Spleen (tissue), 11 donors: ENCODE measurements at regions not wholly inside any gene's neighbourhood (a gene's known extent, or its start where the extent isn't known, plus 50 kb on each side); places are given as distances from the start of the nearest gene placed in this dataset.

ENCODE experiments used
- DNase-seq: peaks from one replicate; pipeline ENCODE4 v3.0.0-alpha.2; 2020
- H3K27ac ChIP-seq, 8 donors: fragments of 200-600 bp; sonication (generic) in 7 of 8; 1 replicate in 4 of 8; 2 replicates in 4 of 8; pipeline versions ENCODE4 v1.5.0 to v1.8.0; 2016 to 2021; ENCODE audit warnings: inconsistent platforms in 4 of 8, mild to moderate bottlenecking in 4 of 8, moderate library complexity in 1 of 8
- H3K27me3 ChIP-seq, 7 donors: fragments of 200-600 bp; sonication (generic) in 6 of 7; replicated peaks in 1 of 7; 1 replicate in 4 of 7; 2 replicates in 3 of 7; pipeline versions ENCODE4 v1.5.0 to v1.8.0; 2016 to 2021; ENCODE audit warnings: inconsistent platforms in 3 of 7, mild to moderate bottlenecking in 1 of 7
- H3K36me3 ChIP-seq, 6 donors: fragments of 200-600 bp; sonication (generic) in 5 of 6; 1 replicate in 4 of 6; 2 replicates in 2 of 6; pipeline versions ENCODE4 v1.5.0 to v1.8.0; 2016 to 2021; ENCODE audit warnings: inconsistent platforms in 2 of 6
- H3K4me1 ChIP-seq, 6 donors: fragments of 200-600 bp; sonication (generic) in 5 of 6; 1 replicate in 3 of 6; 2 replicates in 3 of 6; pipeline versions ENCODE4 v1.5.0 to v1.8.0; 2016 to 2021; ENCODE audit warnings: inconsistent platforms in 3 of 6
- H3K4me3 ChIP-seq, 8 donors: fragments of 200-600 bp; sonication (generic) in 7 of 8; 1 replicate in 4 of 8; 2 replicates in 4 of 8; pipeline versions ENCODE4 v1.5.0 to v1.8.0; 2016 to 2021; ENCODE audit warnings: inconsistent platforms in 4 of 8, mild to moderate bottlenecking in 4 of 8, moderate library complexity in 2 of 8
- H3K9me3 ChIP-seq, 8 donors: fragments of 200-600 bp; sonication (generic) in 7 of 8; 1 replicate in 4 of 8; 2 replicates in 4 of 8; pipeline versions ENCODE4 v1.5.0 to v1.8.0; 2016 to 2021; ENCODE audit warnings: inconsistent platforms in 4 of 8
- CTCF ChIP-seq, 11 experiments: fragments of 200-600 bp in 7 of 11; fragments of 450-650 bp in 4 of 11; sonication (generic) in 4 of 11; IDR thresholded peaks in 8 of 11; conservative IDR thresholded peaks in 3 of 11; 1 replicate in 7 of 11; 2 replicates in 4 of 11; pipeline versions ENCODE4 v1.4.0 to v1.8.0; 2016 to 2021; ENCODE audit warnings: antibody characterized with exemption in 11 of 11, inconsistent platforms in 4 of 11, mild to moderate bottlenecking in 1 of 11
- POLR2A ChIP-seq, 3 donors: fragments of 450-650 bp; IDR thresholded peaks; one replicate each; pipeline ENCODE4 v1.5.1; 2017; ENCODE audit warnings: antibody characterized with exemption in 3 of 3, mild to moderate bottlenecking in 1 of 3
- POLR2AphosphoS5 ChIP-seq, 3 donors: sonication (generic); formaldehyde crosslinking; IDR thresholded peaks; one replicate each; pipeline ENCODE4 v1.5.1; 2017; ENCODE audit warnings: antibody characterized with exemption in 3 of 3
- WGBS, 5 donors: extraction: QIAGEN DNeasy Blood & Tissue Kit in 3 of 5; methylation state at CpG; one replicate each; pipeline versions ENCODE4 v1.1.5 to v1.1.7; 2013 to 2018; 5-methylcytosine and 5-hydroxymethylcytosine counted together
- intact Hi-C: fragments of 100-400 bp; cut with DNase I; formaldehyde crosslinking; loops from one replicate; pipeline ENCODE4 v1.15.0; 2023; ENCODE audit warnings: low total_unique reads
- donor health status: healthy with polysubstance abuse.
- donor health status: DM: no; HTN: no; CAD: no; lungs with moderate emphysema.
- donor health status: DM: no; HTN: no; CAD: no.
- donor health status: Bipolar disorder and iron deficiency.
- donor health status: healthy.
- donor health status: DM: no; HTN: no; CAD: no.
- donor health status: DM: yes; HTN: yes; CAD: no.

- DNase-seq: no peak
- 69 to 89% (median 81%) methylated on average over 7 of the region's 7 CpGs for WGBS, 5 donors
- Histone ChIP-seq H3K27ac (no peak overlapping the region), H3K9me3 (no peaks in the 10 kb centered on the region), H3K36me3 (no peaks in the 10 kb centered on the region), H3K4me1 (no peaks in the 10 kb centered on the region), H3K4me3 (no peak overlapping the region), H3K27me3 (no peaks in the 10 kb centered on the region)
- intact Hi-C loops: no loop called here
- TF ChIP-seq CTCF (IDR thresholded peaks at IDR 0.05 in 8 of 11, conservative IDR thresholded peaks at IDR 0.05 in 3 of 11): no peak
- TF ChIP-seq POLR2A (IDR thresholded peaks at IDR 0.05): no peak
- no peak for TF ChIP-seq POLR2AphosphoS5 (IDR thresholded peaks at IDR 0.05)
Observed at GRCh38 chr4:136056748-136057147, 1475.5 kb downstream of the PCDH18 start.

GRCh38 chr4:136055360-136055759 lies 1476.9 kb downstream of the PCDH18 start:
- Histone ChIP-seq H3K27me3 (no peaks in the 10 kb centered on the region), H3K4me1 (no peaks in the 10 kb centered on the region), H3K9me3 (no peaks in the 10 kb centered on the region), H3K4me3 (no peak overlapping the region), H3K36me3 (no peaks in the 10 kb centered on the region), H3K27ac (no peak overlapping the region)
- intact Hi-C loops: no loop called here
- no peak for DNase-seq
- TF ChIP-seq POLR2A (IDR thresholded peaks at IDR 0.05) (no peak), CTCF (IDR thresholded peaks at IDR 0.05 in 8 of 11, conservative IDR thresholded peaks at IDR 0.05 in 3 of 11) (no peak), POLR2AphosphoS5 (IDR thresholded peaks at IDR 0.05) (no peak)
- 84 to 94% (median 91%) methylated on average over 3 of the region's 3 CpGs for WGBS, 5 donors

- Histone ChIP-seq H3K4me1 (no peaks in the 10 kb centered on the region), H3K9me3 (peaks cover 0 to 4% (median 0%) of the 10 kb centered on the region in 8 donors), H3K27me3 (no peaks in the 10 kb centered on the region), H3K27ac (no peak overlapping the region), H3K36me3 (no peaks in the 10 kb centered on the region), H3K4me3 (no peak overlapping the region)
- WGBS, 5 donors: 80 to 97% (median 92%) methylated on average over 1 of the region's 1 CpG
- no peak for DNase-seq
- TF ChIP-seq CTCF (IDR thresholded peaks at IDR 0.05 in 8 of 11, conservative IDR thresholded peaks at IDR 0.05 in 3 of 11) (no peak), POLR2AphosphoS5 (IDR thresholded peaks at IDR 0.05) (no peak), POLR2A (IDR thresholded peaks at IDR 0.05) (no peak)
- intact Hi-C loops: no loop called here
Observed at GRCh38 chr4:136036744-136037143, 1495.5 kb downstream of the PCDH18 start.

- no peaks in the 10 kb centered on the region for H3K36me3 ChIP-seq
- no peak for DNase-seq
- no peak overlapping the region for H3K4me3 ChIP-seq
- H3K27ac ChIP-seq: no peak overlapping the region
- WGBS, 5 donors: 41 to 81% (median 52%) methylated on average over 1 of the region's 1 CpG
- no peaks in the 10 kb centered on the region for H3K4me1 ChIP-seq
- H3K9me3 ChIP-seq: peaks cover 0 to 18% (median 2%) of the 10 kb centered on the region in 8 donors
- intact Hi-C loops: no loop called here
- no peak for TF ChIP-seq POLR2A (IDR thresholded peaks at IDR 0.05)
- no peak for TF ChIP-seq CTCF (IDR thresholded peaks at IDR 0.05 in 8 of 11, conservative IDR thresholded peaks at IDR 0.05 in 3 of 11)
- no peak for TF ChIP-seq POLR2AphosphoS5 (IDR thresholded peaks at IDR 0.05)
- H3K27me3 ChIP-seq: no peaks in the 10 kb centered on the region
Observed at GRCh38 chr4:136032391-136032790, 1499.9 kb downstream of the PCDH18 start.
